ENCODE measurements at regions not wholly inside any gene's neighbourhood (a gene's known extent, or its start where the extent isn't known, plus 50 kb on each side); places are given as distances from the start of the nearest gene placed in this dataset.

DNA sequence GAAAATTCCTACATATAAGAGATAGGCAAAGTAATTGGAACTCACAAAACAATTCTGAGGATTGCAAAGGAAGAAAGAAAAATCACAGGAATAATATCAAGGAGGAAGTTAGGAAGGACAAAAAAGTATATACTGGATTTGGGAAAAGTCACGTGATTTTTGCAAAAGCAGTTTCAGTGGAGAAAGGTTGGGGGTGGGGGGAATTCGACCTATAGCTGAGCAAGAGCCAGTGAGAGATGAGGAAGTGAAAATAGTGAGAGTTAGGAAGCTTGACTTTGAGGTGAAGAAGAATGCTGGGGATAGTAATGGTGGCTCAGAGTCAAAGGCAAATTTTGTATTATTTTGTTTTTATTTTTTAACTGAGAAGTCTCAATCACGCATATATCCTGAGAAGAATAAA lies 438.0 kb upstream of the PMFBP1 start:
- TF ChIP-seq, protein P1, sequence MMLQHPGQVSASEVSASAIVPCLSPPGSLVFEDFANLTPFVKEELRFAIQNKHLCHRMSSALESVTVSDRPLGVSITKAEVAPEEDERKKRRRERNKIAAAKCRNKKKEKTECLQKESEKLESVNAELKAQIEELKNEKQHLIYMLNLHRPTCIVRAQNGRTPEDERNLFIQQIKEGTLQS (IDR thresholded peaks at IDR 0.05; ENCODE audit: insufficient read depth, low read depth, low read length) = no peak
- no peak for TF ChIP-seq POLR2A (IDR thresholded peaks at IDR 0.05; ENCODE audit: control extremely low read depth in 1 of 2, low read depth in 2 of 2, low read length in 2 of 2)
- TF ChIP-seq ZNF274 (IDR thresholded peaks at IDR 0.05; ENCODE audit: borderline replicate concordance, extremely low read depth, low read length) = no peak
- TF ChIP-seq SP4 (IDR thresholded peaks at IDR 0.05; ENCODE audit: low read length) = no peak
- no peak for TF ChIP-seq FOSL1 (IDR thresholded peaks at IDR 0.05; ENCODE audit: insufficient read depth, low read depth, low read length)
- TF ChIP-seq, protein P2, sequence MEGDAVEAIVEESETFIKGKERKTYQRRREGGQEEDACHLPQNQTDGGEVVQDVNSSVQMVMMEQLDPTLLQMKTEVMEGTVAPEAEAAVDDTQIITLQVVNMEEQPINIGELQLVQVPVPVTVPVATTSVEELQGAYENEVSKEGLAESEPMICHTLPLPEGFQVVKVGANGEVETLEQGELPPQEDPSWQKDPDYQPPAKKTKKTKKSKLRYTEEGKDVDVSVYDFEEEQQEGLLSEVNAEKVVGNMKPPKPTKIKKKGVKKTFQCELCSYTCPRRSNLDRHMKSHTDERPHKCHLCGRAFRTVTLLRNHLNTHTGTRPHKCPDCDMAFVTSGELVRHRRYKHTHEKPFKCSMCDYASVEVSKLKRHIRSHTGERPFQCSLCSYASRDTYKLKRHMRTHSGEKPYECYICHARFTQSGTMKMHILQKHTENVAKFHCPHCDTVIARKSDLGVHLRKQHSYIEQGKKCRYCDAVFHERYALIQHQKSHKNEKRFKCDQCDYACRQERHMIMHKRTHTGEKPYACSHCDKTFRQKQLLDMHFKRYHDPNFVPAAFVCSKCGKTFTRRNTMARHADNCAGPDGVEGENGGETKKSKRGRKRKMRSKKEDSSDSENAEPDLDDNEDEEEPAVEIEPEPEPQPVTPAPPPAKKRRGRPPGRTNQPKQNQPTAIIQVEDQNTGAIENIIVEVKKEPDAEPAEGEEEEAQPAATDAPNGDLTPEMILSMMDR (IDR thresholded peaks at IDR 0.05; ENCODE audit: control extremely low read depth in 1 of 3, insufficient read depth in 1 of 3, low read depth in 1 of 3, low read length in 3 of 3) = no peak
- no peak for TF ChIP-seq CHD2 (IDR thresholded peaks at IDR 0.05; ENCODE audit: low read length)
